LNCAP (cell line): ENCODE measurements at regions not wholly inside any gene's neighbourhood (a gene's known extent, or its start where the extent isn't known, plus 50 kb on each side); places are given as distances from the start of the nearest gene placed in this dataset.

Experiments used
- TF ChIP-seq, protein P1 (sequence below): fragments of 450-650 bp; IDR thresholded peaks from 2 replicates; pipeline ENCODE4 v1.5.1; 2017; ENCODE audit warnings: mild to moderate bottlenecking

DNA sequence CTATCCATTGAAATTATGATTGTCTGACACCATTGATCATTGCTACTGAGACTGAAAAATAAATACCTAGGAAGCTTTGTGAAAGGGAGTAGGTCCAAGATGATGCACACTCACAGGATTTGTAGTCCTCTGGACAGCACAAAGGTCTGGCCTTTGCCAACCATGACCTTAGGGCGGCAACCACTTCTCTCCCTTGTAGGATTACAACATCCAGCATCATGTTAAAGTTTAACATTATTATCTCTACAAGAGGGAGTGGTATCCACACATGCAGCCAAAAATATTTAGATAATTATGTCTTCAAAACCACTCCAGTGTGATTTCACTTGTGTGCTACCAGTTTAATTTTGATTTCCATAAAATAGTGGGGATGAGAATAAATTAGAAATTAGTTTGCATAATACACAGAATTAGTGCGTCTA is 51.1 kb upstream of the NHSL1 start:
- TF ChIP-seq, protein P1, sequence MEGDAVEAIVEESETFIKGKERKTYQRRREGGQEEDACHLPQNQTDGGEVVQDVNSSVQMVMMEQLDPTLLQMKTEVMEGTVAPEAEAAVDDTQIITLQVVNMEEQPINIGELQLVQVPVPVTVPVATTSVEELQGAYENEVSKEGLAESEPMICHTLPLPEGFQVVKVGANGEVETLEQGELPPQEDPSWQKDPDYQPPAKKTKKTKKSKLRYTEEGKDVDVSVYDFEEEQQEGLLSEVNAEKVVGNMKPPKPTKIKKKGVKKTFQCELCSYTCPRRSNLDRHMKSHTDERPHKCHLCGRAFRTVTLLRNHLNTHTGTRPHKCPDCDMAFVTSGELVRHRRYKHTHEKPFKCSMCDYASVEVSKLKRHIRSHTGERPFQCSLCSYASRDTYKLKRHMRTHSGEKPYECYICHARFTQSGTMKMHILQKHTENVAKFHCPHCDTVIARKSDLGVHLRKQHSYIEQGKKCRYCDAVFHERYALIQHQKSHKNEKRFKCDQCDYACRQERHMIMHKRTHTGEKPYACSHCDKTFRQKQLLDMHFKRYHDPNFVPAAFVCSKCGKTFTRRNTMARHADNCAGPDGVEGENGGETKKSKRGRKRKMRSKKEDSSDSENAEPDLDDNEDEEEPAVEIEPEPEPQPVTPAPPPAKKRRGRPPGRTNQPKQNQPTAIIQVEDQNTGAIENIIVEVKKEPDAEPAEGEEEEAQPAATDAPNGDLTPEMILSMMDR: no peak

DNA sequence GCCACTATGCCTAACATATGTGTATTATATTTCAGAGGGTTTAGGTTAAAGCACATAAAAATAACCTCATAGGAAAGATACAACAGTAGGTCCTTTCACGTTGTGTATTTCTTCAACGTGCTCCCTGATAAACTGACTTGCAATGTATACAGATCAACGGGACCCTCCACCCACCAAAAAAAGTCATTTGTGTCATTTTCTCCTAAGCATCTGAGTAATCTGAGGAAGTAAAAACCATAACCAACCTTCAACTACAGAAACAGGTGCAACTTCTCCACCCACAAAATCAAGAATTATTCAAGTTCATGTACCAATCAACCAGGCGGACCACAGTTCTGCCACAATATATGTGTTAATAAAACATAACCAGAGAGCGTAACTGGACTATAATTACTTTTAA is 54.9 kb upstream of the NHSL1 start:
- TF ChIP-seq, protein P1: no peak

- TF ChIP-seq, protein P1: no peak
Observed at GRCh38 chr6:138555421-138555988, 56.2 kb upstream of the NHSL1 start.

GRCh38 chr6:138557147-138557546 is 57.9 kb upstream of the NHSL1 start:
- TF ChIP-seq, protein P1: no peak

GRCh38 chr6:138559143-138559542 is 59.8 kb upstream of the NHSL1 start:
- TF ChIP-seq, protein P1: no peak

DNA sequence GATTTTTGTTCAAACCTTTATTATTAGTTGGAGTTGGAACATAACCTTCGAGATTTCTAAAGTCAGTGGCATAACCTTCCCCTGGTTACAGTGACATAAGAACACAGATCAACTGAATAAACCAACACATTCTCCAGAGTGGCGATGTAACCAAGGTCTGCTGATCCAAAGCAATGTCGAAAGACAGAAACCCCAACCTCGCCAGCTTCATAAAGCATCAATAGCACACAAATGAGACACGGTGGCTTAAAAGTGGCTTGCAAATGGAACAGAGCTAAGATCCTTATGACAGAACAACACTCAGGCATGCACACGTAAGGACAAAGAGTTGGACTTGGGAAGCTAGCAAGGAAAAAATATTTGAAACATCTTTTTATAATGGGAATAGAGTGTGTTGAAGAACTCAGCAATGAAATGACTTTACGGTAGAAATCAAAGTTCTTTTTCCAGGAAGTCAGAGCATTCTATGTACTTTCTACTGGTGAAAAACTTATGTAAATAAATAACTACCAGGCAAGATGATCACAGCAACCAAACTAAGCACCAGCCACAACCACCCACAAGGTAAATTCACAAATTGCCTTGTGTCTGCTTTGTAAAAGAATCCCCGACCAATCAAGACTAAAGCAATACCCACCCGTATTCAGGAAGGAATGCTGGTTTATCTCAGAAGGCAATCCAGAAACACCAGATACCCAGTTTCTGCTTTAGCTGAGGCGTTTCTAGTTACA is 61.0 kb upstream of the NHSL1 start:
- TF ChIP-seq, protein P1: no peak

DNA sequence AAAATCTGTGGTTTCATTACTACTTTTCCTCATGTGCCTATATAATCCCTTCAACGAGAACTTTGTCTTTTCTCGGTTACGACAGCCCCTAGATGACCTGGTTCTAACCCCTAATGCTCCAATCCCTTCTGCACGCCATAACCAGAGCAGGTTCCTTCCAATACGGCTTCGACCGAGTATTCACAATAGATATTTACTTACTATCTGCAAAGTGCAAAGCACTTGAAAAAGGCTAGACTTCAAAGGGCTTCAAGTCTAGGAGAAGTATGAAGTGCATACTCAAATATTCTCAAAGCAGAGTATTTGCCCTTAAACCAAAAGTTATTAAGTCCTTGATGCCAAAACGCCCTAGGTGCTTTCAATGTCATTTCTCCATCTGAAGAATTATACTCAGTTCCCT is 63.4 kb upstream of the NHSL1 start:
- TF ChIP-seq, protein P1: no peak

GRCh38 chr6:138563231-138563630 is 63.9 kb upstream of the NHSL1 start:
- TF ChIP-seq, protein P1: no peak
